ENCODE measurements at regions not wholly inside any gene's neighbourhood (a gene's known extent, or its start where the extent isn't known, plus 50 kb on each side); places are given as distances from the start of the nearest gene placed in this dataset.

DNA sequence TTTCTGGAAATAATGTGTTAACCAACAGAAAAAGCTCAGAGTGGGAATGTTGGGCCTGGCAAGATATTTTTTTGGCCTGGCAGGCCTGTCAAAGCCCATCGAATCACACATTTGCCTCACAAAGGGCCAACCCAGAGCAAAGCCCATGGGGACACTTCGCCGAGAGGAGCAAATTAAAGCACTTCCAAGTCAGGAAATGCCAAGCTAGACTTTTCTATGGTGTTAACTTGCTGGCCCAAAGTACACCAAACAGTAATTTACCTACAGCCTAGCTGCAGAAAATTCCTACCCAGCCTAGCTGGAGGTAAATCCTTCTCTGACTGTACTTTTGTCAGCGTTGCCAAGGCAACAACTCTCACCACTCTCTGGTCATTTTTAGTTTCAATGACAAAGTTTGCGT, 288.6 kb upstream of the LDB2 start:
- no peaks in the 10 kb centered on the region for H3K36me3 ChIP-seq
- H3K4me3 ChIP-seq: no peak overlapping the region
- intact Hi-C loops (cut with DNase I; ENCODE audit: low total_unique reads): no loop called here
- H3K27me3 ChIP-seq: no peaks in the 10 kb centered on the region
- H3K4me1 ChIP-seq: peaks cover 0 to 36% (median 7%) of the 10 kb centered on the region in 4 donors
- no peak for DNase-seq
- H3K9me3 ChIP-seq: no peaks in the 10 kb centered on the region
- TF ChIP-seq CTCF (IDR thresholded peaks at IDR 0.05): no peak
- no peak overlapping the region for H3K27ac ChIP-seq

DNA sequence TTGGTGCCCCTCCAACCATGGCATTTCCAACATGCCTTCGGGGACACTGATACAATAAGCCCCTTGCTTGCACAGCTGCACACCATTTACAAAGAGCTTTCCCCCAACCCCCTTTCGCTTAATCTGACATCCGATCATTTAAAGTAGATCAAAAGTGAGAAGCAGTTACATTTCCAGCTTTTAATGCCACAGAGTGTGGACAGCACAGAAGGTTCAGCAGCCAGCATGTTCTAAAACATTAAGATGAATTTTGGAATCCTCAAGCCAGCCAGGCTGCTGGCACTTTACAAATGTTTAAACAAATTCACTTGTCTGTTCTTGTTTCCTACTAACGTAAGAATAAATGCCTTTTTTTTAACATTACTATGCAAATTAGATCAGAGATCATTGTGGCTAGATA, 284.4 kb upstream of the LDB2 start:
- H3K27ac ChIP-seq: no peak overlapping the region
- H3K36me3 ChIP-seq: no peaks in the 10 kb centered on the region
- no peaks in the 10 kb centered on the region for H3K9me3 ChIP-seq
- peaks cover 0 to 14% (median 4%) of the 10 kb centered on the region in 4 donors for H3K4me1 ChIP-seq
- H3K4me3 ChIP-seq: no peak overlapping the region
- no peaks in the 10 kb centered on the region for H3K27me3 ChIP-seq
- no peak for TF ChIP-seq CTCF (IDR thresholded peaks at IDR 0.05)
- intact Hi-C loops (cut with DNase I; ENCODE audit: low total_unique reads): no loop called here
- no peak for DNase-seq

GRCh38 chr4:17174751-17175150, 276.3 kb upstream of the LDB2 start:
- Histone ChIP-seq H3K9me3 (no peaks in the 10 kb centered on the region), H3K27ac (no peak overlapping the region), H3K27me3 (no peaks in the 10 kb centered on the region), H3K4me3 (no peak overlapping the region), H3K36me3 (no peaks in the 10 kb centered on the region), H3K4me1 (peaks cover 0 to 4% (median 0%) of the 10 kb centered on the region in 4 donors)
- intact Hi-C loops (cut with DNase I; ENCODE audit: low total_unique reads): no loop called here
- DNase-seq: no peak
- no peak for TF ChIP-seq CTCF (IDR thresholded peaks at IDR 0.05)

DNA sequence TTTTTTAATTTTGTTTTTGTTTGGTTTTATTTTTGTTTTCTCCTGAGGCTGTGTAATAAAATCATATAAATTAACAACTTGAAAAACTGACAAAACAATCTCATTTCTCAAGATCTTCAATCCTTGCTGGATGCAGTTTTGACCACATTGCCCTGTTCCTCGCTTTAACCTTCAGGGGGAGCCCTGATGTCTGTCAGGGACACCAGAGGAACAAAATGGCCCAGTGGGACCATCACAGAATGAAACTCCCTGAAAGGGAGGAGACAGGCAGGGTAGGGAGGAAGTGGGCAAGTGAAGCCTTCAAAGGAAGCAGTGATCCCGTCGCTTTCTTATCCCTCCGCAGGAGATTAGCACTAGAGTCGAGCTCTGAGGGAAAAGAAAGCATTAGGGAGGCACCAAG, 274.9 kb upstream of the LDB2 start:
- intact Hi-C loops (cut with DNase I; ENCODE audit: low total_unique reads): no loop called here
- TF ChIP-seq CTCF (IDR thresholded peaks at IDR 0.05): no peak
- no peak for DNase-seq

GRCh38 chr4:17170131-17170530, 271.7 kb upstream of the LDB2 start:
- H3K27ac ChIP-seq: no peak overlapping the region
- no peak for TF ChIP-seq CTCF (IDR thresholded peaks at IDR 0.05)
- no peaks in the 10 kb centered on the region for H3K36me3 ChIP-seq
- no peaks in the 10 kb centered on the region for H3K27me3 ChIP-seq
- intact Hi-C loops (cut with DNase I; ENCODE audit: low total_unique reads): no loop called here
- DNase-seq: no peak
- peaks cover 0 to 48% (median 10%) of the 10 kb centered on the region in 4 donors for H3K4me1 ChIP-seq
- no peak overlapping the region for H3K4me3 ChIP-seq
- no peaks in the 10 kb centered on the region for H3K9me3 ChIP-seq

More for the DNA sequence above, 274.9 kb upstream of the LDB2 start:
- Histone ChIP-seq H3K4me1 (peaks cover 0 to 17% (median 2%) of the 10 kb centered on the region in 4 donors), H3K27me3 (no peaks in the 10 kb centered on the region), H3K27ac (no peak overlapping the region), H3K36me3 (no peaks in the 10 kb centered on the region), H3K9me3 (no peaks in the 10 kb centered on the region), H3K4me3 (no peak overlapping the region)

DNA sequence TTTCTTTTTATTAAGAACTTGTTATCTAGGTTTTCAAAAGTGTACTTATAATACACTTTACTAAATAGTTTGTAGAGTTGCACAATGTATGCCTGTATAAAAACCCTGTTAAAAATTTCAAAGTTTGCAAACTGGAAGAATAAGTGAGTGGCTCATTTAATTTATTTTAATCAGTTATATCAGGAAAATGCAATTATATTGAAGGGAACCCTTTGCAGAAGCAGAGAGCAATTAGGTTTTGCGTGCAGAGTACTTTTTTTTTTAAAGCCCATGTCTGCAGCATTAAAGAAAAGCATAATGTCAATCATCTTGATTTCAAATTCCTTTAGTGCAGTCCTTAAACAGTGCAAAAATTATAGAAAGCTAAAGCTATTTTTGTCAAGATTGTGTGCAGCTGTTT, 271.3 kb upstream of the LDB2 start:
- intact Hi-C loops (cut with DNase I; ENCODE audit: low total_unique reads): no loop called here
- TF ChIP-seq CTCF (IDR thresholded peaks at IDR 0.05): no peak
- peaks cover 0 to 50% (median 10%) of the 10 kb centered on the region in 4 donors for H3K4me1 ChIP-seq
- H3K9me3 ChIP-seq: no peaks in the 10 kb centered on the region
- DNase-seq: no peak
- no peak overlapping the region for H3K27ac ChIP-seq
- no peaks in the 10 kb centered on the region for H3K27me3 ChIP-seq
- H3K4me3 ChIP-seq: no peak overlapping the region
- H3K36me3 ChIP-seq: no peaks in the 10 kb centered on the region

Data from tibial artery (tissue), 4 donors.